ENCODE measurements at regions not wholly inside any gene's neighbourhood (a gene's known extent, or its start where the extent isn't known, plus 50 kb on each side); places are given as distances from the start of the nearest gene placed in this dataset.

DNA sequence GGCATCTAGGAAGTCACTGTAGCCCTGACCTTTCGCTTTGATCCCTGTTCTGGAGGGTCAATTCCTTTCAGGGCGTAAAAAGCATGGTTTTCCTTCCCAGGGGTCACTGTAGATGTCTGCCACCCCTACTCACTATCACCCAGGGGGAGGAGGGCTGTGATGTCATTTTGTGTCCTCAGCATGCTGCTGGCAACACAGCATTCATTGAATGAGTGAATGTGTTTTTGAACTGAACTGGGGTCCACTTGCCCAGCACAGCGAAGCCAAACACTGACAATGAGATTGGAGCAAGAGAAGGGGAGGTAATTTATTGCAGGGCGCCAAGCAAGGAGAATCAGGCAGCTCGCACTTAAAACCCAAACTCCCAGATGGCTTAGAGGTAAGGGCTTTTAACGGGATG is 78.2 kb upstream of the PGBD5 start:
- DNase-seq, result no peak
- H3K9ac ChIP-seq (ENCODE audit: low read depth, low read length), result no peak overlapping the region
- H3K36me3 ChIP-seq (ENCODE audit: insufficient read depth, low read length), result no peaks in the 10 kb centered on the region
- TF ChIP-seq, protein P1, sequence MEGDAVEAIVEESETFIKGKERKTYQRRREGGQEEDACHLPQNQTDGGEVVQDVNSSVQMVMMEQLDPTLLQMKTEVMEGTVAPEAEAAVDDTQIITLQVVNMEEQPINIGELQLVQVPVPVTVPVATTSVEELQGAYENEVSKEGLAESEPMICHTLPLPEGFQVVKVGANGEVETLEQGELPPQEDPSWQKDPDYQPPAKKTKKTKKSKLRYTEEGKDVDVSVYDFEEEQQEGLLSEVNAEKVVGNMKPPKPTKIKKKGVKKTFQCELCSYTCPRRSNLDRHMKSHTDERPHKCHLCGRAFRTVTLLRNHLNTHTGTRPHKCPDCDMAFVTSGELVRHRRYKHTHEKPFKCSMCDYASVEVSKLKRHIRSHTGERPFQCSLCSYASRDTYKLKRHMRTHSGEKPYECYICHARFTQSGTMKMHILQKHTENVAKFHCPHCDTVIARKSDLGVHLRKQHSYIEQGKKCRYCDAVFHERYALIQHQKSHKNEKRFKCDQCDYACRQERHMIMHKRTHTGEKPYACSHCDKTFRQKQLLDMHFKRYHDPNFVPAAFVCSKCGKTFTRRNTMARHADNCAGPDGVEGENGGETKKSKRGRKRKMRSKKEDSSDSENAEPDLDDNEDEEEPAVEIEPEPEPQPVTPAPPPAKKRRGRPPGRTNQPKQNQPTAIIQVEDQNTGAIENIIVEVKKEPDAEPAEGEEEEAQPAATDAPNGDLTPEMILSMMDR (IDR thresholded peaks at IDR 0.05; ENCODE audit: borderline replicate concordance, extremely low read depth, low read length, poor library complexity, severe bottlenecking), result no peak
- no peak for TF ChIP-seq EZH2 (IDR thresholded peaks at IDR 0.05; ENCODE audit: borderline replicate concordance, low read depth, low read length, severe bottlenecking)
- H3K27ac ChIP-seq (ENCODE audit: low read length), result no peak overlapping the region
- no peaks in the 10 kb centered on the region for H3K79me2 ChIP-seq (ENCODE audit: insufficient read depth, low read length)
- H3K4me1 ChIP-seq (ENCODE audit: insufficient read depth, low read length), result no peaks in the 10 kb centered on the region
- H2AFZ ChIP-seq (ENCODE audit: low read depth, low read length), result no peak overlapping the region
- no peak overlapping the region for H3K4me2 ChIP-seq (ENCODE audit: insufficient read depth, low read length)
- no peak overlapping the region for H3K4me3 ChIP-seq (ENCODE audit: low read depth in 1 of 2, low read length in 2 of 2)
- no peak for ATAC-seq (ENCODE audit: insufficient read depth, low read depth)
- no peaks in the 10 kb centered on the region for H3K9me3 ChIP-seq (ENCODE audit: insufficient read depth, low read length, severe bottlenecking)
- H4K20me1 ChIP-seq (ENCODE audit: insufficient read depth, low read length), result no peaks in the 10 kb centered on the region
- peaks cover 5% of the 10 kb centered on the region for H3K27me3 ChIP-seq (ENCODE audit: insufficient read depth, low read length, poor library complexity)

DNA sequence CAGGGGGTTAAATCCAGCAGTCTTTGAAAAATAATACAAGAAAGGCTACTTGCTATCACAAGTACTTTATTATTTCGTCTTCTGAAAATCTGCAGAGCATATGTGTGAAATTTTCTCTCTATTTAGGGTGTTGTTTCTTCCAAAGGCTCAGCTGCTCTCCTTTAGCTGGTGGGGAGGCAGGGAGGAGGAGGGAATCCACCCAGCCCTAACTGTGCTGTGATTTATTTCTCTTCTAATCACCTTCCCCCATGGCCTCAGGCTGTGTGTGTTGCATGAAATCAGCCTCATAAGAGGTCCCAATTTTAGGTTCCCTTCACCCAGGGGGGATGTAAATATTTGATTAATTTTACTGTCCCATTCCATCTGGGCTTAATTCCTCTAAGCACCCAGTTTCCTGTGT is 77.6 kb upstream of the PGBD5 start:
- no peak for TF ChIP-seq EZH2 (IDR thresholded peaks at IDR 0.05; ENCODE audit: borderline replicate concordance, low read depth, low read length, severe bottlenecking)
- TF ChIP-seq, protein P1 (IDR thresholded peaks at IDR 0.05; ENCODE audit: borderline replicate concordance, extremely low read depth, low read length, poor library complexity, severe bottlenecking), result no peak
- no peaks in the 10 kb centered on the region for H3K79me2 ChIP-seq (ENCODE audit: insufficient read depth, low read length)

DNA sequence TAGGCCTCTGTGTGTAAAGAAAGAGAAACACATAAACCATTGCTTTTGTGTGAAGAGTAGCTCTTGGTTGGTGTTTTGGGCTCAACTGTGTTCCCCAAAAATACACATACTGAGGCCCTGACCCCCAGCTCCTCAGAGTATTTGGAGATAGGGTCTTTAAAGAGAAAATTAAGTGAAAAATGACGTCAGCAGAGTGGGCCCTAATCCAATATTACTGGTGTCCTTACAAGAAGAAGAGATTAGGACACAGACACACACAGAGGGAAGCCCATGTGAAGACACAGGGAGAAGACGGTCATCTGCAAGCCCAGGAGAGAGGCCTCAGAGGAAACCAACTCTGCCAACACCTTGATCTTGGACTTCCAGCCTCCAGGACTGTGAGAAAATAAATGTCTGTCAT is 76.9 kb upstream of the PGBD5 start:
- ATAC-seq (ENCODE audit: insufficient read depth, low read depth) (no peak), DNase-seq (no peak)
- Histone ChIP-seq H3K79me2 (ENCODE audit: insufficient read depth, low read length) (no peaks in the 10 kb centered on the region), H4K20me1 (ENCODE audit: insufficient read depth, low read length) (no peaks in the 10 kb centered on the region), H3K4me3 (ENCODE audit: low read depth in 1 of 2, low read length in 2 of 2) (no peak overlapping the region), H3K9ac (ENCODE audit: low read depth, low read length) (no peak overlapping the region), H2AFZ (ENCODE audit: low read depth, low read length) (no peak overlapping the region), H3K27ac (ENCODE audit: low read length) (no peak overlapping the region), H3K36me3 (ENCODE audit: insufficient read depth, low read length) (no peaks in the 10 kb centered on the region), H3K27me3 (ENCODE audit: insufficient read depth, low read length, poor library complexity) (peaks cover 5% of the 10 kb centered on the region), H3K4me2 (ENCODE audit: insufficient read depth, low read length) (no peak overlapping the region), H3K9me3 (ENCODE audit: insufficient read depth, low read length, severe bottlenecking) (no peaks in the 10 kb centered on the region), H3K4me1 (ENCODE audit: insufficient read depth, low read length) (no peaks in the 10 kb centered on the region)
- no peak for TF ChIP-seq EZH2 (IDR thresholded peaks at IDR 0.05; ENCODE audit: borderline replicate concordance, low read depth, low read length, severe bottlenecking)
- TF ChIP-seq, protein P1 (IDR thresholded peaks at IDR 0.05; ENCODE audit: borderline replicate concordance, extremely low read depth, low read length, poor library complexity, severe bottlenecking), result no peak

More for the DNA sequence above, 77.6 kb upstream of the PGBD5 start:
- ATAC-seq (ENCODE audit: insufficient read depth, low read depth) (no peak), DNase-seq (no peak)
- H3K9me3 ChIP-seq (ENCODE audit: insufficient read depth, low read length, severe bottlenecking), result no peaks in the 10 kb centered on the region
- H3K27me3 ChIP-seq (ENCODE audit: insufficient read depth, low read length, poor library complexity), result peaks cover 5% of the 10 kb centered on the region
- no peak overlapping the region for H3K4me2 ChIP-seq (ENCODE audit: insufficient read depth, low read length)
- H3K4me1 ChIP-seq (ENCODE audit: insufficient read depth, low read length), result no peaks in the 10 kb centered on the region
- H3K4me3 ChIP-seq (ENCODE audit: low read depth in 1 of 2, low read length in 2 of 2), result no peak overlapping the region
- no peaks in the 10 kb centered on the region for H3K36me3 ChIP-seq (ENCODE audit: insufficient read depth, low read length)
- no peaks in the 10 kb centered on the region for H4K20me1 ChIP-seq (ENCODE audit: insufficient read depth, low read length)
- H2AFZ ChIP-seq (ENCODE audit: low read depth, low read length), result no peak overlapping the region
- H3K9ac ChIP-seq (ENCODE audit: low read depth, low read length), result no peak overlapping the region
- no peak overlapping the region for H3K27ac ChIP-seq (ENCODE audit: low read length)

DNA sequence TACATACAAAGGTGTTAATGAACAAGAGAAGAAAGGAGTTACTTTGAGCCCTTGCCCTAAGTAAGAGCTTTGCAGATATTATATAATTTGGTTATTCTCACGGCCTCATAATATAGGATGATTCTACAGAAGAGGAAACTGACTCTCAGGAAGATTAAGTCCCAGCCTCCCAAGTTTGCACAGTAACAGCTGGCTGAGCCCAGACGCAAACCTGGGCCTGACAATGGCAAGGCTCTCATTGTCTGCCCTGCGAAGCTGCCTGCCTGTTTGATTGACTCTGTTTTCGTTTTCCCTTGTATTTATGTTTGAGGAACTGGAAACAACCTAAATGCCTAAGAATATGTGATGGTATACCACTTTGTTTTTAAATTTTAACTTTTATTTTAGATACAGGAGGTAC is 76.2 kb upstream of the PGBD5 start:
- Histone ChIP-seq H2AFZ (ENCODE audit: low read depth, low read length) (no peak overlapping the region), H4K20me1 (ENCODE audit: insufficient read depth, low read length) (no peaks in the 10 kb centered on the region), H3K27me3 (ENCODE audit: insufficient read depth, low read length, poor library complexity) (peaks cover 5% of the 10 kb centered on the region), H3K27ac (ENCODE audit: low read length) (no peak overlapping the region), H3K4me3 (ENCODE audit: low read depth in 1 of 2, low read length in 2 of 2) (no peak overlapping the region), H3K36me3 (ENCODE audit: insufficient read depth, low read length) (no peaks in the 10 kb centered on the region), H3K4me1 (ENCODE audit: insufficient read depth, low read length) (no peaks in the 10 kb centered on the region), H3K4me2 (ENCODE audit: insufficient read depth, low read length) (no peak overlapping the region), H3K9me3 (ENCODE audit: insufficient read depth, low read length, severe bottlenecking) (no peaks in the 10 kb centered on the region), H3K9ac (ENCODE audit: low read depth, low read length) (no peak overlapping the region), H3K79me2 (ENCODE audit: insufficient read depth, low read length) (no peaks in the 10 kb centered on the region)
- DNase-seq (no peak), ATAC-seq (ENCODE audit: insufficient read depth, low read depth) (no peak)
- TF ChIP-seq EZH2 (IDR thresholded peaks at IDR 0.05; ENCODE audit: borderline replicate concordance, low read depth, low read length, severe bottlenecking), result no peak
- TF ChIP-seq, protein P1 (IDR thresholded peaks at IDR 0.05; ENCODE audit: borderline replicate concordance, extremely low read depth, low read length, poor library complexity, severe bottlenecking), result no peak
